GM18508 (cell line): ENCODE measurements at regions not wholly inside any gene's neighbourhood (a gene's known extent, or its start where the extent isn't known, plus 50 kb on each side); places are given as distances from the start of the nearest gene placed in this dataset.

ENCODE experiments used
- ATAC-seq: cut with Tn5 transposase; IDR thresholded peaks from one replicate; pipeline ENCODE4 v1.9.1; 2021; ENCODE audit warnings: moderate number of reproducible peaks; ENCODE audit not compliant: insufficient read depth, unreplicated experiment

DNA sequence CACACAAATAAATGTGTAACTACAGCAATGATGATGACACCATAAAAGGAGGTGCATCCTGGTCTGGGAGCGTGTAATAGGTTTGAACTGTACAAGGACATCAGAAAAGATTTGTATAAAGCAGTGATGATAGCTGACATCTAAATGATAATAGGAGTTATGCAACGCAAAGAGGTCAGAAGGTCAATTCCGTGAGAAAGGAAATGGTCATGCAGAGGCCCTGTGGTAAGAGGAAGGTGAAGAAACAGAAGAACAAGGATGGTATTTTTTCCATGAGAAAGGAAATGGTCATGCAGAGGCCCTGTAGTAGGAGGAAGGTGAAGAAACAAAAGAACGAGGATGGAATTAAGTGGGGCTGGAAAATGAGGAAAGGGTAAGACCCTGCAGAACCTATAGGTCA, 106.7 kb upstream of the TMPO start:
- no peak for ATAC-seq

DNA sequence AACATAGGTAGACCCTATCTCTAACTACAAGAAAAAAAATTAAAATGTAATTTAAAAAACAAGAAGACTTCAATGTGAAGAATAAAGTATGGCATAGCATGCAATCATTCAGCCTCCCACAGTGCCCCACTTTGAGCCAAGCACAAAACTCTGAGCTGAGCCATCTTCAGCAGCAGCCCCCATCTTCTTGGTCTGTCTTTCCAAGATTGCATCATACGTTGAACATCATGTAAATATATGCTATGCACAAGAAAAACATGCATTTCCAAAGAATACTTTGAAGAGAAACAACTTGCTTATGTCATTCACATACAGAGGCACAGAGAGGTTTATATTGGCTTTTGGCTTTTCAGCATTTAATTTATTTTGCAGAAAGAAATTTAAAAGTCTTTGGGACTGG, 105.8 kb upstream of the TMPO start:
- ATAC-seq = no peak

DNA sequence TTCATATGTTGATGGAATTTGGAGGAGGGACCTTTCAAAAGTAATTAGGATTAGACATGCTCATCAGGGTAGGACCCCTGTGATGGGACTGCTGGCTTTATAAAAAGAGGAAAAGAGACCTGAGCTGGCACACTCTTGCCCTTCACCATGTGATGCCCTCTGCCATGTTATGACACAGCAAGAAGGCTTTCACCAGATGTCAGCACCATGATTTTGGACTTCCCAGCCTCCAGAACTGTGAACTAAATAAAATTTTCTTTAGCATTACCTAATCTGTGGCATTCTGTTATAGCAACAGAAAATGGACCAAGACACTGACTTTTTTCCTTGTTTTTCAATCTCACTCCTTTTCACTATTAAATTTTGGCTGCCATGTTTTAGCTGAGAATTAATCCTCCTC, 105.0 kb upstream of the TMPO start:
- no peak for ATAC-seq

DNA sequence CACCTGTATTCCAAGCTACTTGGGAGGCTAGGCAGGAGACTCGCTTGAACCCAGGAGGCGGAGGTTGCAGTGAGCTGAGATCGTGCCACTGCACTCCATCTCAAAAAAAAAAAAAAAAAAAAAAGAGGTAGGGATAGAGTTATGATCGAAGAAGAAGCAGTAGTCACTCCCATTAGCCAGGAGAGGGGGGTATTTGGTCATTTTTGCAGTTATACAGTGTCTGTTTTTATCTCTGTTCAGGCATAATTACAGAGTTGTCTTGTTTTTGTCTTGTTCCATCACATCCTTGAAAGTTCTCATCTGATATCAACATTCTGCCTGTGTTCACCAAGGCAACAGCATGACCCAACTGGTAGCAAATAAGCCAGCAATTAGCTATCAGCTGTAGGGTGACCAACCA, 98.5 kb upstream of the TMPO start:
- ATAC-seq = no peak

DNA sequence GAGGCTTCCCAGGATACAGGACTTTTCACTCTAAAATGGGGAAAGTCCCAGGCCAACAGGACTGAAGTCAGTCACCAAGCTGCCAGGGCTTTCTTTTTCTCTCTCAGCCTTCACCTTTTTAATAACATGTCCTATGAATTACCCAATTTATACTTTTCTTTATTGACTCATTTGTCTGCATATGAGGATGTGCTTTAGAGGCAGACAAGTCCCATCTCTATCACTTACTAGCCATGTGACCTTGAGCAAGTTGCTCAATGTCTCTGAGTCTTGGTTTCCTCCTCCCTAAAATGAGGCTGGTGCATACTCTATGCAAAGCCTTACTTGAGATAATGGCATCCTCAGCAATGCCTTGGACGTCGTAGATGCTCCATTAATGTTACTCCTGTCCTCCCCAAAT, 98.1 kb upstream of the TMPO start:
- no peak for ATAC-seq

DNA sequence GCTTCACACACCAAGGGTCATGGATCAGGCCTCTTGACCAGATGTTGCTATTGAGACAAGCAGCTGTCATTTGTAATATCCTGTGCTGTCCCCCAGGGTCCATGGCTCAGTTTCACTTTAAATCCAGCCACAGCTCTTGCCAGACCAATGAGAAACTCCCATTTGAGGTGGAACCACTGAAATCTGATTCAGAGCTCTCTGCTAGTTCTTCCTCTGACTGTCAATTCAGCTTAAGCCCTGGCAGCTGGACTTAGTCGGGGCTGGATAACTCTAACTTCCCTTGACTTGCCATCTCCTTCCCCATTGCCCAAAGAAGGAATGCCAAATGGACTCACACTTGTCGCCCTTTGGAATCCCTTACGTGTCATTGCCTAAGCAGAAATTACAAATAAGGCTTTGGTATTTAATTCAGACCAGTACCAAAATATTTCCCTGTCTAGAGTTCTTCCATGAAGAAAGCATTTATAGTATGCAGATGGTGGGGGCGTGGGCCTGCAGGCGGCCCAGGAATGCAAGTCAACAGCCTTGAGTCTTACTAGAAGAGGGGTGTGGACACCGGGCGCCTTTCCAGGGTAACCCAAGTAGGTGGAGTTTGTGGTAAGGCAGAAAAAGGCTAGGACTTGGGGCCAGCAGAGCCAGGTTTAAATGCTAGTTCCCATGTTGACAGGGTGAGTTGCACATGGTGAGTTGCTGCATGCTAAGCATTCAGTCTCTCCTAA, 96.9 kb upstream of the TMPO start:
- peak; percentile 59 for ATAC-seq

DNA sequence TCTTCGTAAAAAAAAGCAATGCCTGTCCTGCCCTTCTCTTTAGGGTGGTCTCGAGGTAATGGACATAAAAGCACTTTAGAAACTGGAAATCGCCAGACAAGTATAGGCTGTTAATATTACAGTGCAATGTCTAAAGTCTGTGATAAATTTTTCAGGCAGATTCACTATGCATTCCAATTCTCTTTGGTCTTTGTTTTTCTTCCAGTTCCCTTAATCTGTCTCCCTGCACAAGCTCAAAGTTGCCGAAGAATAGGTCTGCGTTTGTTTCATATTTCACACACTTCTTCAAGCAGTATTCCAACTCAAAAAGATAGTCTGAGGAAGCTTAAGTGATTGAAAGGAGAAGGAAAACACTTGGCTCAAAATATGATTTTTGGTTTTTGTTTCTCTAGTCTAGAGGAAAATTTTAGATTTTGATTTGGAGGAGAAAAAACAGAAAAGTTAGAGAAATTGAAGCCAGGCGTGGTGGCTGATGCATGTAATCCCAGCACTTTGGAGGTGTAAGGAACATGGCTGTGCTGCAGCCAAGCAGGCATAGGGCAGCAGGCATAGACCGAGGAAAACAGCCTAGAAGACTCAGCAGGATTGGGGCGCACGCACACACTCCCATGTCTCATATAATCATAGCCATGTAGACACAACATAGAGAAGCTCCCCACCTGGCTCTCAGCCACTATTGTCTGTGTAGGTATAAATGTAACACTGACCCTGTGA, 96.2 kb upstream of the TMPO start:
- ATAC-seq = no peak

DNA sequence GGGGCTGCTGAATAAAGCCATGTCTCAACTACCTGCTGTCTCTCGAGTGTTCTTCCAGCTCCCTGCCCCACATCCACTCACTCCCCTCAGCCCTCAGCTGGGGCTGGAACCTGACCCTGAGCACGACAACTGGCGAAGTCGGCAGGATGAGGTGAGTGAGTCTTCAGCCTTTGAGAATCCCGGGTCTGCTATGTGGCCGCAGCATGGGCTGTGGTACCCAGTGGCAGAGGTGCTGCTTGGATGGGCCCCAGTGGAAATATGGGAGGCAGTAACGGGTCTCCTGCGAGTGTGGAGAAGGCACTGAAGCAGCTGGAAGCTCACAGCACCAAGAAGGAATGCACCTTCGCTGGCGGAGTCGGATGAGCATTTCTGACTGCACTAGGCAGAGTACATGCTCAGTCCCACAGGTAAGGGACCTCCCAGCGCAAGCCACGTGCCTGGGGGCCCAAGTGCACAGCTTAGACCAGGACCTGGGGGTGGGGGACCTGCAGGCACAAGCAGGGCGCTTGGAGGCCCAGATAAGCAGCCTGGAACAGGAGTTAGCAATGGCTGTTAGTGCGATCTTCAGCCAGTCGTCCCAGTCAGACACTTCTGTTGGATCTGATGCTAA, 95.5 kb upstream of the TMPO start:
- ATAC-seq = no peak

DNA sequence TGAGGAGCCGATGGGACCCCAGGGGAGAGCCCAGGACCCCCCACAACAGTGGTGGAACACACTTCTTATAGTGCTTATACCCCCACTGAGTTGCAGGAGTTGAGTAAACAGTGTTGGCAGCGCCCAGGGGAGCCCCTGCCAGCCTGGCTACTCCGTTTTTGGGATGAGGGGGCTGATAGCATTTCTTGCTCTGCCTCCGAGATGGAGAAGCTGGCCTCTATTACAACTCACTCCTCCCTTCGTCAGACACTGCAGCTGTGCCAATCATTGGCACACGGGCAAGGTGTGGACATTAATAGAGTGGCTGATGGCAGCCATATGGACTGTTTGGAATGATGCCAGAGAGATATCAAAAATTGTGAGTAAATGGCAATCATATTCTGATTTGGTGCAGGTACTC, 94.9 kb upstream of the TMPO start:
- ATAC-seq = no peak

DNA sequence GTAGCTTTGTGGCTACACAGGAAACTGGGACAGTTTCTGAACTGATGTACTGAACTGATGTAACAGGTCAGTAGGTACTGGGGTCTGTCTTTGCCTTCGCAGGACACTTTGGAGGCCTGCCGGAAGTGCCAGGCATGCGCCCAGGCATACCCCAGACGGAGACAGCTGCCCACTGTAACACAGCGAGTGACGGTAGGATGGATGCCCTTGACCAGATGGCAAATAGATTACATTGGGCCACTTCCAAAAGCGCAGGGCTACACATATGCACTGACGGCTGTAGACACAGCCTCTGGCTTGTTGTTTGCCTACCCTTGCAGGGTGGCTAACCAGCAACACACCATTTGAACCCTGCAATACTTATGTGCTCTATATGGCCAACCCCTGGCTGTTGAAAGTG, 94.1 kb upstream of the TMPO start:
- ATAC-seq = no peak

DNA sequence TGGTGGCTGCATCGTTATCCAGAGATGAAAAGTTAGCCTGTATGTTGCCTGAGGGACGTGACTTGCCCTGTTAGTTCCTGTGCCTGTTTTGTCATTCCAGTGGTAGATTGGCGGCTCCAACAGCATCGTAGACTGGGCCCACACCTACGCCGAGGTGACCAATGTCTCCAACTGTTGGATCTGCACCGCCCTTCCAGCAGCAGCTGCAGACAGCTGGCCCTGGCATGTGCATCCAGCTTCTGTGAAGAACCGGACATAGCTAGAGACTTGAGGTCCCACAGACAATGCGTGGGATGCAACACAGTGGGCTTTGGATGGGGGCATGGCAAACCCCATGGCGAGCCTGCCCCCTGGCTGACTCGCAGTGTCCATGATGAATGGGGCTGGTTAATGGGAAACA, 93.0 kb upstream of the TMPO start:
- no peak for ATAC-seq

DNA sequence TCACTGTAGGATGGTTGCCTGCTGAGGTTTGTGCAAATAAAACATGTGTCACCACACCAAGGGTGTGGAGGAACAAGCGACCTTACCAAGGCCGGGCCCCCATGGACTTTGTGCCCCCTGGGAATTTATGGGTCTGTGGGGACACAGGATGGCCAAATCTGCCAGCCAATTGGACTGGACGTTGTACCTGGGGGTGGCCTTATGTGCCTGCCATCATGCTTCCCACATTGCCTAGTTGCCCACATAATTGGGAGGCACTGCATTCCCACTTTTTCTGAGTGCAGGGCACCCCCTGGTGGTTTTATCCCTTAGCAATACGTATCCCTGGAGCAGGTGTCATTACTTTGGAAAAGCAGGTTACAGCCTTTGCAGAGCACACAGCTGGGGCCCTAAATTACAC, 92.6 kb upstream of the TMPO start:
- no peak for ATAC-seq

DNA sequence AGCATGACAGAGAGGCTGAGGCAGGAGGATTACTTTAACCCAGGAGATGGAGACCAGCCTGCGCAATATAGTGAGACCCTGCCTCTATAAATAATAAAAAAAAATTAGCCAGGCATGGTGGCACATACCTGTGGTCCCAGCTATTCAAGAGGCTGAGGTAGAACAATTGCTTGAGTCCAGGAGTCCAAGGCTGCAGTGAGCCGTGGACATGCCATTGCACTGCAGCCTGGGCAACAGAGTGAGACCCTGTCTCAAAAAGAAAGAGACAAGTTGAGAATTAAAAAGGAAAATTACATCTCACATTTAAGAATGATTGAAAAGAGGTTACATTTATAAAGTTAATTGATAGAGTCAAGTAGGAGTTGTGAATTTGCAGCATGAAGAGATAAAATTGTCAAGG, 91.4 kb upstream of the TMPO start:
- ATAC-seq = no peak

DNA sequence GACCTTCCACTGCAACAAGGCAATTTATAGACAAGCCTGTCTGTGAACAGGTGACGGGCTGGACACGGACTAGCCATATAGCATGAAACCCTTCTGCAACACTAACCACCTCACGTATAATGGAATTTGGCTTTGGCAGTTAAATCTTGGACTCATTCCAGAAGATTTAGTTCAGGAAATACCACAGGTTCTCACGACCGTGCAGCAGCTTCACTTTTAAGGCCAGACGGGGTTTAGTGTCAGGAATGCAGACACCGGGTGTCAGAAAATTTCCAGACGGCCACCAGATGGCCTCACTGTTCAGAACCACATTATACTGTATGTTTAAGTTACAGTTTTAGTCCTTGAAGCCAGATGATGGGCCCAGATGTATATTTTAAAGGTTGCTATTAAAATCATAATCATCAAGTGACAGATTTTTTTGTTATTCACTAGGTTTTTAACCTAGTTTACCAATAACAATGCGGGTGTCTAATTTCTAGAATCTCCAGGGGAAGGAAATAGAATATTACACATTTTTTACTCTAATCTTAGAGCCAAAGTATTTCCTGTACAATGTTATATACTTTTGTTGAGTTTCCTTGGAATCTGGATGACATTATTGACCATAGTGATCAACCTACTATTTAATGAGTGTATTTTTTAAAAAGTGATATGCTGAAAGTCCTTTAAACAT, 90.5 kb upstream of the TMPO start:
- peak; percentile 60 for ATAC-seq

DNA sequence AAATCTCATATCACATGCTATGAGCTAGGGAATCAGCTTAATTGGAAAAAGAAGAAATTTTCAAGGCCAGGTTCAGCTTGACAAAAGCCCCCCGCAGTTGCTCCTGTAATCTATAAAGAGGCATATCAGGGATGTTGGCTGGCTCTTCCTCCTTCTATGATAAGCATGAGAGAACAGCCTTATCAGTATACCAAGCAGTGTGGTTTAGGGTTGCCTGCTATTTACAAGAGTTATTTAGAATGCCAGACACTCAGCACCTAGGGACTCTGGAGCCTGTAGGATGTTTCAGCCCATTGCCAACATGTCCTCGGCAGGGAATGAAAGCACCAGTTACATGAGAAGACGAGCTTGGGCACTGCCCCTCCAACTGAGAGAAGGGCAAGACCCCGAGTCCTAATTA, 89.5 kb upstream of the TMPO start:
- no peak for ATAC-seq

DNA sequence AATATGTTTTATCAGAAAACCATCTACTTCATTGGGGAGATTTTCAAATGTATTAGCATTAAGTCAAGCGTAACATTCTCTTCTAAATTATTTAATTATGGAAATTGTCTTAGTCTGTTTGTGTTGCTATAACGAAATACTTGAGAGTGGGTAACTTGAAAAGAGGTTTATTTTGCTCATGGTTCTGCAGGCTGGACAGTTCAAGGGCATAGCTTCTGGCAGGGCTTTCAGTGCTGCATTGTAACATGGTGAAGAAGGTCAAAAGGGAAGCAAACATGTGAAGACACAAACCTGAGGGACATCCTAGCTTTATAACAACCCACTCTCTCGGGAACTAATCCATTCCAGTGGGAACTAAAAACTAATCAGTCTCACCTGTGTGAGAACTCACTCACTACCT, 84.3 kb upstream of the TMPO start:
- ATAC-seq = no peak

DNA sequence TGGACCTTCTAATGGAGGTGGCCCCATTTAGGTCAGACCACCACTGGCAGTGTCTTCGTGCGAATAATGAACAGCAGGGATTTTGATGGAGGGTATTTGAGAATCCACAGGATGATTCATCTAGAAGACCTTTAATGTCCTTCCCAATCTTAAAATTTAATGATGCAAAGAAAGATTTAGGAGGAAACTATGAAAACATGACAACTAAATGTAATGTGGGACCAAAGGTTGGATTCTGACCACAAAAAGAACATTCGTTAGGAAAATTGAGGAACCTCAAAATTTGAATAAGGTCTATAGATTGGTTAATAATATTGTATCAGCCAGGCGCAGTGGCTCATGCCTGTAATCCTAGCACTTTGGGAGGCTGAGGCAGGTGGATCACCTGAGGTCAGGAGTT, 78.2 kb upstream of the TMPO start:
- no peak for ATAC-seq

DNA sequence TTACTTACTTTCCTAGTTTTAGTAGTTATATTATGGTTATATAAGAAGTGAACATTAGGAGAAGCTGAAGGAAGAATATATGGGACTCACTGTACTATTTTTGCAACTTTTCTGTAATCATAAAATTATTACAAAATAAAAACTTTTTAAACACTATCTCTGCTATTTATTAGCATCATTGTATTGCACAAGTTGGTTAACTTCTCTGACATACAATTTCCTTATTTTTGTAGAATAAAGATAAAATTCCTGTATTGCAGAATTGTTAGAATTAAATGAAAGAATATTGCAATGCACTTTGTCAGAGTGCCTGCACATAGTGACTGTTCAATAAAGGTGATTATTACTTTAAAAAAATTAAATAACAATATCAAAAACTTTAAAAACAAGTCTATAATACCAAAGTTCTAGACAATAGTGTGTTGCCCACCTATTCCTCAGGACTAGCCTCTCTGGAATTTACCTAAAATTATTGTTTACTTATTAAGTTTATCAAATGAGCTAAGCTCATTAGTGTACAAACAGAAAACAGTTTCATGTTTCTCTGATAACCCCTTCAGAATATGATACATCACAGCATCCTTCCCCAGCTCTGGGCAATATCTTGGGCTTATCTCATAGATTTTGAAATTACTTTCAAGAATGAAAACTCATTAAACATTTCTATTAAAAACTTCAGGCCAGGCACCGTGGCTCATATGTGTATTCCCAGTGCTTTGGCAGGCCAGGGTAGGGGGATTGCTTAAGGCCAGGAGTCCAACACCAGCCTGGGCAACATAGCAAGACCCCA, 77.4 kb upstream of the TMPO start:
- ATAC-seq = no peak

DNA sequence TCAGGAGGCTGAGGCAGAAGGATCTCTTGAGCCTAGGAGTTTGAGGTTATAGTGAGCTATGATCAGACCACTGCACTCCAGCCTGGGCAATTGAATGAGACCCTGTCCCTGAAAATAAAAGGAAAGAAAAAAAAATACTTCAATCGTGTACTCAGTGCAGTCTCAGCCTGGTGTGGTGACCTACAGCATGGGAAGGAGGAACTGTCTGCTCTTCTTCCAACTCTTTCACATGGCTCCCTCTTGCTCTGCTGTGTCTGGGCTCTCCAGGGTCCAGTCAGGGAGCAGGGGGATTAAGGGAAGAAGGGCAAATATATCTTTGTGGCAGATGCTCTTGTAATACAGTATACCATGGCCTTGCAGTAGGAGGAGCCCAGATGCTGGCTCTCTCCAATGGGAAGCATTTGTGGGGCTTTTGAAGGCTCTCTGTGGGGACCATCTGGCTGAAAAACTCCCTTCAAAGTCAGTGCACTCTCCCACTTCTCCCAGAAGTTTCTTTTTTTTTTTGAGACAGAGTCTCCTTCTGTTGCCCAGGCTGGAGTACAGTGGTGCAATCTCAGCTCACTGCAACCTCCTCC, 76.6 kb upstream of the TMPO start:
- ATAC-seq = no peak

DNA sequence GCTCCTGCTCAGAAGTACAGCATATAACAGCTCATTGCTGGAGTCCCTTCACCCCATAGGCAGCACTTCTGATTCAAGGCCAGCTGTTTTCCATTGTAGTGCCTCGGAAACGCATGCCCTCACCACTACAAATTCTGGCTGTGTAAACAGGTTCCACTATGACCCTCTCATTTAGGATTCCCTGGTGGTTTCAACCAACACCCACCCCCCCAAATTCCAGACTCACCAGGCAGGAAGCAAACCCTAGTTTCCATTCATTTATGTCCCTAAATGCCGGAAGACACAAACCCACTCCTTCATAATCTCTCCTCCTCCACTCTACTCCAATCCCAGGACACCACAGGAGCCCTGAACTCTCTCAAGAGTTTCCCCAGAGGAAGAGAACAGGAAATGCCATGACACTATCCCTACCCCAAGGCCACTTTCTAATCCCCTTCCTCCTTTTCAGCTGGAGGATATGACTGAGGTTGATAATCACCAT, 75.9 kb upstream of the TMPO start:
- no peak for ATAC-seq
